ENCODE measurements at regions not wholly inside any gene's neighbourhood (a gene's known extent, or its start where the extent isn't known, plus 50 kb on each side); places are given as distances from the start of the nearest gene placed in this dataset.
A peak's percentile ranks its signal among the peaks of the same experiment; 100 is the strongest.
"Not testable (repeated sequence)": the region's sequence is repeated elsewhere in the genome, so short reads cannot be mapped to it uniquely, and the experiment has no call there.

DNA sequence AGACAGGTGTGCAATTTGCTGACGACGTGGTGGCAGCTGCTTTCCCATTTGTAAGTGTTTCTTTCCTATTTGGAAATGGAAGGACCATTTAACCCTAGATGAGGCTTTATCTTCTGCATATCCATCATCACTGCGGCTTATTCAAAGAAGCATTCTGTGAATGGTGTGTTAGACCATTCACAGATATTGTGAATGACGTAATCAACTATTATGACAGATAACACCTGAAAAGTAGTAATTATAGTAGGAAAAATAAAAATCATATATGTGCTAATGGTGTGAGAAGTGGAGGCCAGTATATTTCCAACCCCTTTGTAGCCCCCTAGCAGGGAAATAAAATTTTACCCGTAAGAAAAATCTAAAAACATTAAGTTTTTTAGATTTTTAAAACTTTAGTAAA, 424.5 kb upstream of the CRIM1 start:
- DNase-seq, result no peak

DNA sequence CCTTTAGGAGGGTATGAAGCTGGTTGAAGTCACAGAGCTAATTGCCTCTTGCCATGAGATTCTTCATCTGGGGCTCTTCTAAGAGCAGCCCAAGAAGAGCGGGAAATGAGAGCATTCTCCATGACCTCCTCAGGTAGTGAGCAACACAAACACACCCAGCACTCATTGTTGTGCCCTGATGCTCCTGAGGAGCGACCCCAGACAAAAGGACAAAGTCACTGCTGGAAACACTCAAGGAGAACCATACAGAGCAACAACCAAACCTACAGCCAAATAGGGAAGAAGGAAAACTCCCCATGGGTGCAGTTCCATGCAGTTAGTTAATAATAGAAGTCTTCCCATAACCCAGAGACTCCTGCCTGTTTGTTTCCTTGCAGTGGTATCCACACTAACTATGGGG, 426.0 kb upstream of the CRIM1 start:
- no peak for DNase-seq

DNA sequence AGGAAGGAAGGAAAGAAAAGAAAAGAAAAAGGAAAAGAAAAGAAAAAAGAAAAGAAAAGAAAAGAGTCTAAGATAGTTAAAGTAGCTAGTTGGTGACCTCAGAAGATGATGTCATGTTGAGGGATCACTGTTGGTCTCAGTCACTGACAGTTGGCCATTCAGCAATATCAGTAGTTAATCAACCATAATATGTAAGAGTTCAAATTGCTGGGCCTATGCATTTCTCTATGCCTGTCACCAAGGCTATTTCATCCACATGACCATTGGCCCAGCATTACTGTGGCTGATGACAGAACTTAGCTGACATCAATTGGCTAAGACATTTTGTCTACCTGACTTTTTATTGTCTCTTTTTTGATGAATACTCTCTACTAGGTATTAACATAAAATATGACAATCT, 435.5 kb upstream of the CRIM1 start:
- DNase-seq, result no peak

DNA sequence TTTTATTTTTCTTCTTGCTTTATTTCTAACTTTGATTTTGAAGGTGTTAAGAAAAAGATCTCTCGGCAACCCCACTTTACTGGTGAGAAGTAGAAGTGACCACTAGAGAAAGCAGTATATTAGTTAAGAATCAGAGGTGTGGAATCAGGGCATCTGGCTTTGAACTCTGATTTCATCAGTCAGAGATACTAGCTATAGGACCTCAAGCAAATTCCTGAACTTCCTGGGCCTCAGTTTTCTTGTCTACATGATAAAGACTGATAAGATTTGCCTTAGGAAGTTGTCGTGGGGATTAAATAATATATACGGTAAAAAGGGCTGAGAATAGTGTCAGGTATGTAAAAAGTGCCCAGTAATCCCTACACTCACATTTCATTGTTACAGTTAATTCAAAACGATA, 440.3 kb upstream of the CRIM1 start:
- no peak for DNase-seq

DNA sequence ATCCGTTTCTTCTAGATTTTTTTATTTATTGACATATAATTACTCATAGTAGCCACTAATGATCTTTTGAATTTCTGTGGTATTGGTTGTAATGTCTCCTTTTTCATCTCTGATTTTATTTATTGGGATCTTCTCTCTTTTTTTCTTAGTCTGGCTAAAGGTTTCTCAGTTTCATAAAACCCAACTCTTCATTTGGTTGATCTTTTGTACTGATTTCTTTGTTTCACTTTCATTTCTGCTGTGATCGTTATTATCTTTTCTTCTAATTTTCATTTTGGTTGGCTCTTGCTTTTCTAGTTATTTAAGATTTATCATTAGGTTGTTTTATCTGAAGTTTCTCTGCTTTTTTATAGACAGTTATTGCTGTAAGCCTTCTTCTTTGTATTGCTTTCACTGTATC, 463.6 kb upstream of the CRIM1 start:
- no peak for DNase-seq

DNA sequence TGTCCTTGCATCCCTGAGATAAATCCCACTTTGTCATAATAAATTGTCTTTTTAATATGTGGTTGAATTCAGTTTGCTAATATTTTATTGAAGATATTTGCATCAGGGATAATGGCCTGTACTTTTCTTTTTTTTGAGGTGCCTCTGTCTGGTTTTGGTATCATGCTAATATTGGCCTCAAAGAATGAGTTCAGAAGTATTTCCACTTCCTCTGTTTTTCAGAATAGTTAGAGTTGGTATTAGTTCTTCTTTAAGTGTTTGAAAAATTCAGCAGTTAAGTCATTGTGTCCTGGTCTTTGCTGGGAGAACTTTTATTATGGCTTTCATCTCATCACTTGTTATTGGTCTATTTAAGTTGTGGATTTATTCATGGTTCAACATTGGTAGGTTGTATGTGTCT, 464.1 kb upstream of the CRIM1 start:
- no peak for DNase-seq

DNA sequence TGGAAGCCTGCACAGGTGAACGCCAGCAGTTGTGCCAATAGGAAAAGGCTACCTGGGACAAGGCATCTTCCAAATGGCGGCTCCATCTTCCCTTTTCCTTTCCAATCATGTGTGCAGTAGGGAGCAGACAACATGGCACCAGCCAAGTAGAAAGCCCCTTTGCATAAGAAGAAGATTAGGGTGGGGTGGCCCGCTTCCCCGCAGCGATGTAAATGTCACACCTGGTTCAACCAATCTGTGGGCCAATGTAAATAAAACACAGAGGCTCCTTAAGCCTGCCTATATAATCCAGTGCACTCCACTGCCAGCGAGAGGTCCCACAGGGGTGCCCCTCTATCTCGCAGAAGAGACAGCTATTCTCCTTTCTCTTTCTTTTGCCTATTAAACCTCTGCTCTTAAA, 468.4 kb upstream of the CRIM1 start:
- no peak for DNase-seq

DNA sequence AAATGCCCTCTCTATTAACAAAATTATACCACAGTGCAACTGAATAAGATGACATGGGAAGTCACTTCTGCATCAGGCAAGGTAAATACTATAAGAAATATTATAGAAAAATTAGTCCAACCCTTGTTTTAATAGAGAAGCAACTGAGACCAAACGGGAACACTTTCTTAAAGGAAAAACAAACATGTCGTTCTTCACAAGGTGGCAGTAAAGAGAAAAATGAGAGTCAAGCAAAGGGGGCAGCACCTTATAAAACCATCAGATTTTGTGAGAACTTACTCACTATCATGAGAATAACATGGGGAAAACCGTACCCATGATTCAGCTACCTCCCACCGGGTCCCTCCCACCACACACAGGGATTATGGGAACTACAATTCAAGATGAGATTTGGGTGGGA, 481.7 kb upstream of the CRIM1 start:
- no peak for DNase-seq

DNA sequence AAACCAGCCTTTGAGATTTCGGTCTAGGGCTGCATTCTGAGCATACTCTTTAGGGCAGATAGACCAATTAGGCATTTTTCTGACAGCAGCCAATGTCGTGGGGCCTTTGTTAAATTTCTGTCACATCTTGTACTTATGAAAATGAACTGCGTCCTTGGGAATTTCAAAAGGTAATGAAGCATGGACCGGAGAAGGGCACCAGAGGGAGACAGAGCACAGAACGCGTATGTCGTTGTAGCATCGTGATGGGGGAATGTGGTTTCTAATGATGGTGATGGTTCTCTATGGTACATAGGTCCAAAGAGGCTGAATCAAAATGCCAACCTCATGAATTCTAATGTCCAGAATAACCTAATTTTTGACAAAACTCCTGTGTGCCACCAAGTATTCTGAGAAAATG, 483.9 kb upstream of the CRIM1 start:
- peak; percentile 3 for DNase-seq

DNA sequence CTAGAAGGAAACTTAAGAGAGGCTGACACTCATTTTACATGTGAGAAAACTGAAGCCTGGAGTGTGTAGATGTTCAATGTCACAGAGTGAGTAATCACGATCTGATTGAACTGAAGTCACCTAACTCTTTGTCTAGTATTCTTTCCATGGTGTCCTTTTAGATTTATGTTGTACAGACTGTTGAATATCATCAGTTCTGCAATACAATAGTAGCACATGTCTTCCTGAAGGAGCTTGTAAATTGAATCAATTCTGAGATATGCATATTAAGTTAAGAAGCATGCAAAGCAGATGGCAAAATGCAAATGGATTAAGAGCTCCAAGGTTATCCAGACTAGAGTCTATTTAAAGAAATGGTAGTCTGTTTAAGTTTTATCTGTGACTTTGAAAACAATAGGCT, 484.9 kb upstream of the CRIM1 start:
- no peak for DNase-seq

DNA sequence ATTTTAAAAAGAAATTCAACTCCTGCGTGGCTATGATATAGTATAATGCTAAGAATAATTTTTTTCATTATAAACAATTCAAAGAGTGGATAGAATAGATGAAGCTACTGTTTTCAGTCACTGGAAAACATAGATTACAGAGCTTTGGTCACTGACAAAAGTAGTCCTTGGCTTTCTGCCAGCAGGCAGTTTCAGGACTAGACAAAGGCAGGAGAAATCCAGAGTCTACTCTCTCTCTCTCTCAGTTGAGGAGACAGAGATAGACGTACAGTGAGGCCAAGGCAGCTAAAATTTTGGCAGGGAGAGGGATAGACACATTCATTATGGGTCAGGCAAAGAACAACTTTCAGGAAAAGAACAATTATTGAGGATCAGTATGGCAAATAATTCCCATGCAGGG, 491.4 kb upstream of the CRIM1 start:
- no peak for DNase-seq

DNA sequence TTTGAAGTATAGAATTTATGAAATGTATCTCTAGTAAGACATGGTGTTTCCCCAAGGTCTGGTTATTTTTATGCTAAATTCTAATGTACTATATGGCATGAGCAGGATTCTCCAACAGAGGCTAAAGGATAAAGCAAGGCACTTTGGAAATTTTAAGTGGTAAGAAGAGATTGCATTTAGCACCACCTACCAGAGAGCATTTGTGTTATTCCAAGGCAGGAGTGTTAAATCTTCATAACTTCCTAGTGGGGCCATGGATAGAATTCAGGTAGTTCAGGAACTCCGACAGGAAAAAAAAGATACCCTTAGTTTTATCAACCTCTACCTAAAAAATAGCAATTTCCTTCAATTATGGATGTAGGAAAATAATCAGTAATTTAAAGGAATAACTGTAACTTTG, 497.4 kb upstream of the CRIM1 start:
- DNase-seq, result no peak

DNA sequence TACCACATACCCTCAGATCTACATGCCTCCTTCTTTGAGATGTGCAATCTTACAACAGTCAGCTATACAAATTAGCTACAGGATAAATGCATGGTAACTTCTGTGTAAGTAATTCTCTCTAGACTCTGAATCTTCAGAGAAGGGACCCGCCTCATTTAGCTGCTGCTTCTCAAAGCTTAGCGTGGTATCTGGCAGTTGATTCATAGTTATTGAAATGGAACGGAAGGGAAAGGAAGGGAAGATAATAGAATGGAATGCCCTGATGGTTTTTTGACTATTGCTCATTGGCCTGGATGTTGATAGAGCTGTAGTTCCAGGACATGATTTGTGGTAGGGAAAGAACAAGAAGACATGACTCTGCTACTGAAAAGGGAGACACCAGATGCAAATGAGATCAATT, 498.1 kb upstream of the CRIM1 start:
- DNase-seq, result no peak

DNA sequence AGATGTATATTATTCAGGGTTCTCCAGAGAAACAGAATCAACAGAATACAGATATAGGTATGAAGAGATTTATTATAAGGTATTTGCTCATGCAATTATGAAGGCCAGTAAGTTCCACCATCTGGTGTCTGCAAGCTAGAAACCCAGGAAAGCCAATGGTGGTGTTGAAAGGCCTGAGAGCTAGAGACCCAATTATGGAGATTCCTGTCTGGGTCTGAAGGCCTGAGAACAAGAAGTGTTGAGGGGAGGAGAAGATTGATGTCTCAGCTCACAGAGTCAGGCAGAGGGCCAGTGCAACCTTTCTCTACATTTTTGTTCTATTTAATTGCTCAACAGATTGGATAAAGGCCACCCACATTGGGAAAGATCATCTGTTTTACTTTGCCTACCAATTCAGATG, 524.2 kb upstream of the CRIM1 start:
- DNase-seq, result no peak

DNA sequence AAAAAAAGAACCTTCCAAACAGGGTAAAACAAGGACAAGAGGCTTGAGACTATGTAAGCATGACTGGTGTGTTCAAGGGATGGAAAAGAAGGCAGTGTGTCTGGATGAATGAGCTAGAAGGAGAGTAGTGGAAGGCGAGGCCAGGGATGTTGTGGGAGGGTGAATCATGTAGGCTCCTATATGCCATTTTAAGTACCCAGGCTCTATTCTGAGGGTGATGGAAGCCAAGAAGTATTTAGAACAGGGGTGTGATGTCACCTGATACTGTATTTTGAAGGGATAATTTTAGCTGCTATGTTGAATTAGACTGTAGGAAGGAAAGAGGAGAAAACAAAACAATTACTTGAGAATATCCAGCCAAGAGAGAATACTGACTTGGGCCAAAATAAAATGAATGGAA, 524.7 kb upstream of the CRIM1 start:
- DNase-seq, result no peak

DNA sequence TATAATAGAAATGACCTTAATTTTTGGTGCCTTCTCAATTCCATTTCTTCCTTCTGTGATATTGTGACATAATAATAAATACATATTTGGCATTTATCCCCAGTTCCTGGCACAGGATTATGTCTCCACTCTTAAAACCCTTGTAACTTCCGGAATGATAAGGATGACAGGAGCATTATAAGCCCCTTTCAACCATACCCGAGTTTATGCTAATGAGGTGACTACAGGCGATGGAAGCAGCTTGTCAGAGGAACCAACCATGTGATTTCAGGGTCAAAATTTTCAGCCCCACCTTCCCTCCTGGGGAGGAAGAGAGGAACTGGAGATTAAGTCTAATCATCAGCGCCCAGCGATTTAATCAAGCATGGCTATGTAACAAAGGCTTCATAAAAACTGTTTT, 528.5 kb upstream of the CRIM1 start:
- no peak for DNase-seq

DNA sequence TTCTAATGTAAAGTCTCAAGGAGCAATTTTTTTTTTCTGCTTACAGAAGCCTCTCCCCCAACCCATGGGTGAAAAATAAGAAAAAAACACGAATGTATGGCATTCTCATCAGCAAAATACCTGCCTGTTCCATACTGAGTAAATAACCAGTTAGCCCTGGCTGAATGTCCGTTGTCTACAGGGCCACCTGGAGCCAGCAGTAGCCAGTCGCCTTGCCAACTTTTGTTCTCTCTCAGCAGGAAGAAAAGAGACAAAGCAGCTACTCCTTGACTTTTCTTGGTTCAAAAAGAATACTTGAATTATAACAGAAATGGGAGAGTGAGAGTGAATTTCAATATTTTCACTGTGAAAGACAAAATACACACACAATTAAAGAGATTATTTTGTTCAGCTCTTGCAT, 532.9 kb upstream of the CRIM1 start:
- no peak for DNase-seq

DNA sequence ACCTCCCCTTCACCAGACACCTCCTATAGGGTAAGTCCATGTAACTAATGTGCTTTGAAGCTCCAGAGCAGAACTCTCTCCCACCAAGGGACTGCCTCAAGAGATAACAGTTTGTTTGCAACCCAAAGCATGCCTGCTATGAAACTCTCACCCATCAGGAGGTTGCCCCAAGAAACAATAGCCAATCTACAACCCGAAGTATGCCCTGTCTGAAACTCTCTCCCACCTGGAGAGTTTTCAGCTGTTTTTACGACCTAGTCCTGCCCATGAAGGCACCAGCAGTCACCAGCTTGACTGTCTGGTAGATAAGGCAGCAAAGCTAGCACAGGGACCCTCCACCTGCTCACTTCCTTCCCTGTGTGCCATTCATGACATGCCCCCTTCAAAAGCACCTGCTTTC, 533.9 kb upstream of the CRIM1 start:
- DNase-seq, result no peak

DNA sequence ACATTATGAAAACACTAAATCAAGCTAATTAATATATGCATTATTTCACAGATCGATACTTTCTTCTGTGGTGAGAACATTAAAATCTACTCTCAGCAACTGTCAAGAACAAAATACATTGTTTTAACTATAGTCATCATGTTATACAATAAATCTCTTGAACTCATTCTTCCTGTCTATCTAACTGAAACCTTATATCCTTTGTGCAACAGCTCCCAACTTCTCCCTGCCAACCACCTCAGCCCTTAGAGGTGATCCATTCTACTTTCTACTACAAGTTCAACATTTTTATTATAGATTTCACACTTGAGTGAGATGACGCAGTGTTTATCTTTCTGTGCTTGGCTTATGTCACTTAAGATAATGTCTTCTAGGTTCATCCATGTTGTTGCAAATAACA, 535.2 kb upstream of the CRIM1 start:
- no peak for DNase-seq

DNA sequence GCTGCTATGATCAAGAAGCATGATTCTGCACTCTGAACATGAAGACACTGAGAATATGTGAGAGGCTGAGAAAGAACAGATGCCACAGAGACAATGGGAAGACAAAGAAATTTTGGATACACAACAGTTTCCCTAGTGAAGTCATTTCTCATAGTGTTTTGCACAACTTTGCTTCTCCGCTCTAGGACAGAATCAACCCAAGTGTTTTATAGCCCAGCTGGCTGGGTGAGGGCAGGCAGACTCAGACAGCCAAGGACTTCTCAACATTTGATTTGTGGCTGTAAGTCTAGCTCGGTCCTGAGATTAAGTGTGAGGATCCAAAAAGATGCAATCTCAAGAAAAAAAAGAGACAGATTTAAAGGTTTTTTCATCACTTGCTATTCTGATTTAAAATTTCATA, 536.5 kb upstream of the CRIM1 start:
- DNase-seq, result no peak

DNA sequence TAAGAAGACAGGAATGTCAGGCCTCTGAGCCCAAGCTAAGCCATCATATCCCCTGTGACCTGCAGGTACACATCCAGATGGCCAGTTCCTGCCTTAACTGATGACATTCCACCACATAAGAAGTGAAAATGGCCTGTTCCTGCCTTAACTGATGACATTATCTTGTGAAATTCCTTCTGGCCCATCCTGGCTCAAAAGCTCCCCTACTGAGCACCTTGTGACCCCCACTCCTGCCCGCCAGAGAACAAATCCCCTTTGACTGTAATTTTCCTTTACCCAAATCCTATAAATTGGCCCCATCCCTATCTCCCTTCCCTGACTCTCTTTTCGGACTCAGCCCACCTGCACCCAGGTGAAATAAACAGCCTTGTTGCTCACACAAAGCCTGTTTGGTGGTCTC, 537.2 kb upstream of the CRIM1 start:
- DNase-seq, result not testable (repeated sequence)

DNA sequence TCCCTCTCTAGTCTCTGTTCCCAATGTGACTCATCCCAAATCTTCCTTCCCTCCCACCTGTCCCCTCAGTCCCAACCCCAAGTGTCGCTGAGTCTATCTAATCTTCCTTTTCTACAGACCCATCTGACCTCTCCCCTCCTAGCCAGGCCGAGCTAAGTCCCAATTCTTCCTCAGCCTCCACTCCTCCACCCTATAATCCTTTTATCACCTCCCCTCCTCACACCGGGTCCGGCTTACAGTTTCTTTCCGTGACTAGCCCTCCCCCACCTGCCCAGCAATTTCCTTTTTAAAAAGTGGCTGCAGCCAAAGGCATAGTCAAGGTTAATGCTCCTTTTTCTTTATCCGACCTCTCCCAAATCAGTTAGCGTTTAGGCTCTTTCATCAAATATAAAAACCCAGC, 541.0 kb upstream of the CRIM1 start:
- not testable (repeated sequence) for DNase-seq

DNA sequence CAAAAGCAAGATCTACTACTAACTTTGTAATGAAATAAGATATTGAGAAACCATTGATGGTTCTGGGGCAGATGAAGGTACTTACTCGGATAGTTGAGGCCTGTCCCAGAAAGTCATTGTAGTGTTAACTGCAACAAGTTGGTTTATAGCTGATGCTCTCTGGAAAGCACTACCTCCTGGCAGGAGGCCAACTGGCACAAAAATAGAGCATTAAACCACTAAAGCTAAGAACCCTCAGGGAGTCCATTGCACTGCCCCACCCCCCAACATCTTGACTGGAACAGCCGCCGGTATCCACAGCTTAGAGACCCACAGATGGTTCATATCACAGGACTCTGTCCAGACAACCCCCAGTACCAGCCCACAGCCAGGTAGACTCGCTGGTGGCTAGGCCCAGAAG, 552.5 kb upstream of the CRIM1 start:
- DNase-seq, result no peak

DNA sequence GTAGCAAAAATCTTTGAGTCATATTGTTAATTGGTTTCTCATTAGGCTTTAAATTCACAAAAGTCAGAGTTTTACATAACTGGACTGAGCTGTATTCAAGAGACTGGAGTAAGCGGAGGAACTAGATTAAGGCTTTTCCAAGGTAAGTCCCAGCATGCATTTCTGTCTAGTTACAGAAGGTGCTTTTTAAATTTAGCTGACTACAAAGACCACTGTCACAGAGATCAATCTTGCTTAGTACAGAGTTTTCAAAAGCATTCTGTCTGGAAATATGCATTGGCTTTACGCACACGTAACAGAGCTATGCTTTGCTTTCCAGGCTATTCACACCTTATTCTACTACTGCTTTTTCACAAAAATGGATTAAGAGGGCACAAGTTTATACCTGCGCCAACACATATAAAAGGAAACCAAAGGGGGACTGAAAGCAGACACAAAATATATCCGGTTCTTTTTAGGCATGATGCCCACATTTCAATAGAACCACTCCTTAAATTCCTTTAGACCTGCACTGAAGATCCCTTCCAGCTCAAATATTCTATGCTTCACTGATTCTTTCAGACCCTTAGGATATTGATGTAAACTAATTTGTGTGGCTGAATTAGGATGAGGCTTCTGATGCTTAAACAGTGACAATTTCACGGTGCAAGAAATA, 560.7 kb upstream of the CRIM1 start:
- no peak for DNase-seq

DNA sequence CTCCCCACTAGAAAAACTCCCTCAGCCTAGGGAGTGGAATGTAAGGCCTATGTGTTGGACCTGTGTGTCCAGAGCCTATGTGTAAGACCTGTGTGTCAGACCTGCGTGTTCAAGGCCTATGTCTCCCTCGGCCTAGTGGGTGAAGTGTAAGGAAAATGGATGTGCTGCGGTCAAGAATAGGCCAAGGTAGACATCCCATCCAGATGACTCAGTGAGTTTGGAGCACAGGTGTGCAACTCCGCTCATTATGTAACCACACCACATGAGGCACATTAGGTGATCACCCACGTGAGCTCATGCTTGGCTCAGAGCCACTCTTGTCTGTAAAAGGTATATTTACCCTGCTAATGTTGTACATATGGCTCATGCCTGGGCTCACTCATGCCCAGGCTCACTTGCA, 565.3 kb upstream of the CRIM1 start:
- DNase-seq, result peak; percentile 45

DNA sequence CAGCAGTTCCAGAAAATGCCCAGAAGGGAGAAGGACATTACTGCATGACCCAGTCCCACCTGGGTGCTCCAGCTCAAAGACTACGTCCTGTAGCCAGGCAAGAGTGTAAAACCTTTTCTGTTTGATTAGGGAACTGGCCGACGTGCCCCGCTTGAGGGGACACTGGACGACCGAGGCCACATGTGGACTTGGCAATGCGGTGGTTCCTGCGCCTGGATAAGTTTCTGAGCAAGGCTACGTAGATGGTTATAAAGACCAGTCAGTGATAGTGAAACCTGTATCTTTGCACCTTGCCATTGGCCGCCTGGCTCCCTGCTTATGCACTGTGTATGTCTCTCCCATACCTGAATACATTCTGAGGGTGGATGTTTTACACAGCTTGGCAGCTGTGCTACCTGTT, 567.0 kb upstream of the CRIM1 start:
- DNase-seq, result no peak
